Neural progenitor cell (in vitro differentiated cells): ENCODE measurements at regions not wholly inside any gene's neighbourhood (a gene's known extent, or its start where the extent isn't known, plus 50 kb on each side); places are given as distances from the start of the nearest gene placed in this dataset.

Source experiments
- DNase-seq: peaks from one replicate; pipeline ENCODE4 v3.0.0-alpha.2; 2016; ENCODE audit warnings: low spot score
- H2AFZ ChIP-seq: fragments of 200-600 bp; sonication (generic); replicated peaks from 2 replicates; pipeline ENCODE4 v1.6.1; 2016; ENCODE audit warnings: antibody characterized with exemption
- H3F3A ChIP-seq: fragments of 200-600 bp; sonication (generic); 2 replicates; pipeline ENCODE4 v1.6.1; 2016; ENCODE audit warnings: antibody characterized with exemption, low read depth
- H3K27ac ChIP-seq: fragments of 200-600 bp; sonication (generic); 2 replicates; pipeline ENCODE4 v1.5.1; 2016; ENCODE audit warnings: mild to moderate bottlenecking
- H3K27me3 ChIP-seq: fragments of 200-600 bp; sonication (generic); 2 replicates; pipeline ENCODE4 v1.6.1; 2016; ENCODE audit warnings: mild to moderate bottlenecking, moderate library complexity
- H3K36me3 ChIP-seq: fragments of 200-600 bp; sonication (generic); 2 replicates; pipeline ENCODE4 v1.5.1; 2016
- H3K4me1 ChIP-seq: fragments of 200-600 bp; sonication (generic); 2 replicates; pipeline ENCODE4 v1.6.1; 2016; ENCODE audit warnings: mixed run types
- H3K4me2 ChIP-seq: fragments of 200-600 bp; sonication (generic); 2 replicates; pipeline ENCODE4 v1.6.1; 2016
- H3K4me3 ChIP-seq: fragments of 200-600 bp; sonication (generic); 2 replicates; pipeline ENCODE4 v1.5.1; 2016
- H3K79me2 ChIP-seq: fragments of 200-600 bp; sonication (generic); 2 replicates; pipeline ENCODE4 v1.6.1; 2016; ENCODE audit warnings: low read depth
- H3K9ac ChIP-seq: fragments of 200-600 bp; sonication (generic); 2 replicates; pipeline ENCODE4 v1.6.1; 2016
- H3K9me3 ChIP-seq: fragments of 200-600 bp; sonication (generic); 2 replicates; pipeline ENCODE4 v1.5.1; 2016; ENCODE audit warnings: low read depth
- H4K20me1 ChIP-seq: fragments of 200-600 bp; sonication (generic); 2 replicates; pipeline ENCODE4 v1.6.1; 2016; ENCODE audit warnings: low read depth
- H3K27ac Mint-ChIP-seq: 3 replicates; pipeline ENCODE4 v1.8.0; 2021; ENCODE audit warnings: mixed read lengths
- H3K27me3 Mint-ChIP-seq: 2 replicates; pipeline ENCODE4 v1.8.0; 2022; ENCODE audit warnings: low read depth, mild to moderate bottlenecking, inconsistent platforms, moderate library complexity, mixed read lengths; ENCODE audit not compliant: insufficient read depth
- H3K36me3 Mint-ChIP-seq: 3 replicates; pipeline ENCODE4 v1.8.0; 2021; ENCODE audit warnings: mixed read lengths
- H3K4me1 Mint-ChIP-seq: 3 replicates; pipeline ENCODE4 v1.8.0; 2021; ENCODE audit warnings: mixed read lengths
- H3K4me3 Mint-ChIP-seq: 3 replicates; pipeline ENCODE4 v1.8.0; 2021; ENCODE audit warnings: mild to moderate bottlenecking, moderate library complexity, mixed read lengths
- H3K9me3 Mint-ChIP-seq: 3 replicates; pipeline ENCODE4 v1.8.0; 2020; ENCODE audit warnings: mixed read lengths
- CTCF ChIP-seq: fragments of 200-600 bp; sonication (generic); IDR thresholded peaks from 2 replicates; pipeline ENCODE4 v1.5.1; 2017; ENCODE audit warnings: antibody characterized with exemption, mild to moderate bottlenecking
- EZH2 ChIP-seq: fragments of 200-600 bp; sonication (generic); IDR thresholded peaks from 2 replicates; pipeline ENCODE4 v1.6.1; 2017; ENCODE audit warnings: antibody characterized with exemption, mild to moderate bottlenecking, moderate library complexity
- EZH2phosphoT487 ChIP-seq: fragments of 200-600 bp; sonication (generic); IDR thresholded peaks from 2 replicates; pipeline ENCODE4 v1.6.1; 2017; ENCODE audit warnings: antibody characterized with exemption

GRCh38 chr1:229122606-229123005 lies 148.3 kb upstream of the RAB4A start:
- H3K27ac Mint-ChIP-seq: no peak overlapping the region
- Histone ChIP-seq H3K79me2 (no peaks in the 10 kb centered on the region), H3K4me2 (no peak overlapping the region), H3K27ac (no peak overlapping the region), H3K9ac (no peak overlapping the region), H3F3A (no peaks in the 10 kb centered on the region), H2AFZ (no peak overlapping the region), H3K27me3 (no peaks in the 10 kb centered on the region), H3K4me3 (no peak overlapping the region), H3K9me3 (no peaks in the 10 kb centered on the region), H4K20me1 (no peaks in the 10 kb centered on the region), H3K36me3 (no peaks in the 10 kb centered on the region), H3K4me1 (no peaks in the 10 kb centered on the region)
- H3K9me3 Mint-ChIP-seq: peaks cover 23% of the 10 kb centered on the region
- DNase-seq: no peak
- no peak overlapping the region for H3K4me3 Mint-ChIP-seq
- no peak for TF ChIP-seq EZH2
- no peak for TF ChIP-seq EZH2phosphoT487
- TF ChIP-seq CTCF: no peak
- peaks cover 12% of the 10 kb centered on the region for H3K4me1 Mint-ChIP-seq
- peaks cover 9% of the 10 kb centered on the region for H3K27me3 Mint-ChIP-seq
- peaks cover 3% of the 10 kb centered on the region for H3K36me3 Mint-ChIP-seq

GRCh38 chr1:229124116-229124515 lies 146.8 kb upstream of the RAB4A start:
- no peak overlapping the region for H2AFZ ChIP-seq
- no peaks in the 10 kb centered on the region for H3K79me2 ChIP-seq
- H3K4me3 ChIP-seq: no peak overlapping the region
- peaks cover 17% of the 10 kb centered on the region for H3K9me3 Mint-ChIP-seq
- no peak overlapping the region for H3K27ac Mint-ChIP-seq
- H3K36me3 ChIP-seq: no peaks in the 10 kb centered on the region
- H3K9me3 ChIP-seq: no peaks in the 10 kb centered on the region
- DNase-seq: no peak
- peaks cover 12% of the 10 kb centered on the region for H3K27me3 Mint-ChIP-seq
- TF ChIP-seq CTCF (no peak), EZH2 (no peak), EZH2phosphoT487 (no peak)
- no peak overlapping the region for H3K4me3 Mint-ChIP-seq
- H3K4me1 ChIP-seq: peaks cover 4% of the 10 kb centered on the region
- no peaks in the 10 kb centered on the region for H3K27me3 ChIP-seq
- H3K4me2 ChIP-seq: no peak overlapping the region
- H3K9ac ChIP-seq: no peak overlapping the region
- H3K27ac ChIP-seq: no peak overlapping the region
- H4K20me1 ChIP-seq: no peaks in the 10 kb centered on the region
- peaks cover 22% of the 10 kb centered on the region for H3K4me1 Mint-ChIP-seq
- peaks cover 6% of the 10 kb centered on the region for H3F3A ChIP-seq
- H3K36me3 Mint-ChIP-seq: peaks cover 3% of the 10 kb centered on the region

GRCh38 chr1:229124520-229125124 lies 146.3 kb upstream of the RAB4A start:
- TF ChIP-seq CTCF: no peak
- TF ChIP-seq EZH2phosphoT487: no peak
- no peak for TF ChIP-seq EZH2
- H3K4me2 ChIP-seq: no peak overlapping the region
- no peak overlapping the region for H3K9ac ChIP-seq
- peaks cover 22% of the 10 kb centered on the region for H3K4me1 Mint-ChIP-seq
- peaks cover 12% of the 10 kb centered on the region for H3K27me3 Mint-ChIP-seq
- peak overlapping the region; percentile 46 for H3K27ac Mint-ChIP-seq
- no peak overlapping the region for H2AFZ ChIP-seq
- no peaks in the 10 kb centered on the region for H3K27me3 ChIP-seq
- H3F3A ChIP-seq: peaks cover 6% of the 10 kb centered on the region
- H3K36me3 Mint-ChIP-seq: peaks cover 3% of the 10 kb centered on the region
- no peak for DNase-seq
- no peaks in the 10 kb centered on the region for H3K79me2 ChIP-seq
- H3K9me3 Mint-ChIP-seq: peaks cover 15% of the 10 kb centered on the region
- H4K20me1 ChIP-seq: no peaks in the 10 kb centered on the region
- no peaks in the 10 kb centered on the region for H3K36me3 ChIP-seq
- H3K4me1 ChIP-seq: peaks cover 9% of the 10 kb centered on the region
- no peak overlapping the region for H3K27ac ChIP-seq
- H3K4me3 Mint-ChIP-seq: no peak overlapping the region
- no peak overlapping the region for H3K4me3 ChIP-seq
- H3K9me3 ChIP-seq: no peaks in the 10 kb centered on the region
